WTC11 (cell line): ENCODE measurements at regions not wholly inside any gene's neighbourhood (a gene's known extent, or its start where the extent isn't known, plus 50 kb on each side); places are given as distances from the start of the nearest gene placed in this dataset.

ENCODE experiments used
- ATAC-seq: fragments of 200-7000 bp; cut with Tn5 transposase; 2 replicates; pipeline ENCODE4 v1.10.0; 2021; ENCODE audit warnings: mild to moderate bottlenecking, moderate library complexity
- CTCF ChIA-PET: fragments of 300-600 bp; sonication (Branson Sonifier 250); formaldehyde crosslinking; loops from one replicate; lab custom pipeline; 2021; ENCODE audit warnings: antibody characterized with exemption; lab: Charles Lee
- POLR2A ChIA-PET: fragments of 350-600 bp; sonication (Branson Sonifier 250); formaldehyde crosslinking; loops from one replicate; lab custom pipeline; 2021; ENCODE audit warnings: antibody characterized with exemption; lab: Charles Lee
- DNase-seq: peaks from one replicate; pipeline ENCODE4 v3.0.0; 2021; ENCODE audit warnings: low spot score
- H3K27ac Mint-ChIP-seq: 2 replicates; pipeline ENCODE4 v1.8.0; 2021; ENCODE audit warnings: mixed read lengths
- H3K27me3 Mint-ChIP-seq: 2 replicates; pipeline ENCODE4 v1.8.0; 2021; ENCODE audit warnings: low read depth, mild to moderate bottlenecking, moderate library complexity, mixed read lengths
- H3K36me3 Mint-ChIP-seq: 2 replicates; pipeline ENCODE4 v1.8.0; 2021; ENCODE audit warnings: mixed read lengths
- H3K4me1 Mint-ChIP-seq: 2 replicates; pipeline ENCODE4 v1.8.0; 2022; ENCODE audit warnings: mixed read lengths
- H3K4me3 Mint-ChIP-seq: 2 replicates; pipeline ENCODE4 v1.8.0; 2021; ENCODE audit warnings: mild to moderate bottlenecking, moderate library complexity, mixed read lengths
- H3K9me3 Mint-ChIP-seq: 2 replicates; pipeline ENCODE4 v1.8.0; 2021; ENCODE audit warnings: mixed read lengths
- CTCF ChIP-seq: fragments of 200-600 bp; IDR thresholded peaks from 2 replicates; pipeline ENCODE4 v1.8.0; 2022; ENCODE audit warnings: antibody characterized with exemption
- HMGA2 ChIP-seq: fragments of 250-450 bp; sonication (Bioruptor Pico); IDR thresholded peaks from 2 replicates; pipeline ENCODE4 v1.4.0; 2021; ENCODE audit warnings: mild to moderate bottlenecking, moderate library complexity
- NFE2L1 ChIP-seq: sonication (generic); formaldehyde crosslinking; IDR thresholded peaks from 2 replicates; pipeline ENCODE4 v1.8.1; 2023; ENCODE audit warnings: missing genetic modification reagents
- NR1H2 ChIP-seq: sonication (generic); formaldehyde crosslinking; IDR thresholded peaks from 2 replicates; pipeline ENCODE4 v1.9.0; 2021; ENCODE audit warnings: mild to moderate bottlenecking, moderate library complexity, missing genetic modification reagents
- NR3C1 ChIP-seq: sonication (generic); formaldehyde crosslinking; conservative IDR thresholded peaks from 2 replicates; pipeline ENCODE4 v1.8.1; 2023; ENCODE audit warnings: low read depth, mild to moderate bottlenecking, missing genetic modification reagents
- TEAD4 ChIP-seq: sonication (generic); formaldehyde crosslinking; IDR thresholded peaks from 2 replicates; pipeline ENCODE4 v1.8.0; 2022; ENCODE audit warnings: mild to moderate bottlenecking, missing genetic modification reagents
- ZNF138 ChIP-seq: sonication (generic); formaldehyde crosslinking; conservative IDR thresholded peaks from 2 replicates; pipeline ENCODE4 v1.8.1; 2022; ENCODE audit warnings: mild to moderate bottlenecking, moderate library complexity, missing genetic modification reagents
- ZNF232 ChIP-seq: sonication (generic); formaldehyde crosslinking; IDR thresholded peaks from 2 replicates; pipeline ENCODE4 v1.8.0; 2022; ENCODE audit warnings: mild to moderate bottlenecking, missing genetic modification reagents
- TF ChIP-seq, protein P1 (sequence below): sonication (generic); formaldehyde crosslinking; IDR thresholded peaks from 2 replicates; pipeline ENCODE4 v1.8.1; 2023; ENCODE audit warnings: mild to moderate bottlenecking, moderate library complexity, missing genetic modification reagents
- TF ChIP-seq, protein P2 (sequence below): fragments of 250-450 bp; sonication (Bioruptor Pico); IDR thresholded peaks from 2 replicates; pipeline ENCODE4 v1.8.0; 2021; ENCODE audit warnings: mild to moderate bottlenecking
- TF ChIP-seq, protein P3 (sequence below): sonication (generic); formaldehyde crosslinking; IDR thresholded peaks from 2 replicates; pipeline ENCODE4 v1.8.1; 2023; ENCODE audit warnings: mild to moderate bottlenecking, missing genetic modification reagents
- TF ChIP-seq, protein P4 (sequence below): sonication (generic); formaldehyde crosslinking; conservative IDR thresholded peaks from 2 replicates; pipeline ENCODE4 v1.8.1; 2023; ENCODE audit warnings: mild to moderate bottlenecking, low read depth, missing genetic modification reagents, moderate library complexity
- TF ChIP-seq, protein P5 (sequence below): sonication (generic); formaldehyde crosslinking; IDR thresholded peaks from 2 replicates; pipeline ENCODE4 v1.8.1; 2022; ENCODE audit warnings: low read depth, missing genetic modification reagents, borderline replicate concordance
- TF ChIP-seq, protein P6 (sequence below): sonication (generic); formaldehyde crosslinking; IDR thresholded peaks from 2 replicates; pipeline ENCODE4 v1.8.0; 2022; ENCODE audit warnings: mild to moderate bottlenecking, missing genetic modification reagents

GRCh38 chr14:105865266-105865903 lies 339.0 kb downstream of the TMEM121 start (continued):
- TF ChIP-seq, protein P1, sequence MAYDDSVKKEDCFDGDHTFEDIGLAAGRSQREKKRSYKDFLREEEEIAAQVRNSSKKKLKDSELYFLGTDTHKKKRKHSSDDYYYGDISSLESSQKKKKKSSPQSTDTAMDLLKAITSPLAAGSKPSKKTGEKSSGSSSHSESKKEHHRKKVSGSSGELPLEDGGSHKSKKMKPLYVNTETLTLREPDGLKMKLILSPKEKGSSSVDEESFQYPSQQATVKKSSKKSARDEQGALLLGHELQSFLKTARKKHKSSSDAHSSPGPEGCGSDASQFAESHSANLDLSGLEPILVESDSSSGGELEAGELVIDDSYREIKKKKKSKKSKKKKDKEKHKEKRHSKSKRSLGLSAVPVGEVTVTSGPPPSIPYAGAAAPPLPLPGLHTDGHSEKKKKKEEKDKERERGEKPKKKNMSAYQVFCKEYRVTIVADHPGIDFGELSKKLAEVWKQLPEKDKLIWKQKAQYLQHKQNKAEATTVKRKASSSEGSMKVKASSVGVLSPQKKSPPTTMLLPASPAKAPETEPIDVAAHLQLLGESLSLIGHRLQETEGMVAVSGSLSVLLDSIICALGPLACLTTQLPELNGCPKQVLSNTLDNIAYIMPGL (CRISPR knock-in tag) = no peak

DNA sequence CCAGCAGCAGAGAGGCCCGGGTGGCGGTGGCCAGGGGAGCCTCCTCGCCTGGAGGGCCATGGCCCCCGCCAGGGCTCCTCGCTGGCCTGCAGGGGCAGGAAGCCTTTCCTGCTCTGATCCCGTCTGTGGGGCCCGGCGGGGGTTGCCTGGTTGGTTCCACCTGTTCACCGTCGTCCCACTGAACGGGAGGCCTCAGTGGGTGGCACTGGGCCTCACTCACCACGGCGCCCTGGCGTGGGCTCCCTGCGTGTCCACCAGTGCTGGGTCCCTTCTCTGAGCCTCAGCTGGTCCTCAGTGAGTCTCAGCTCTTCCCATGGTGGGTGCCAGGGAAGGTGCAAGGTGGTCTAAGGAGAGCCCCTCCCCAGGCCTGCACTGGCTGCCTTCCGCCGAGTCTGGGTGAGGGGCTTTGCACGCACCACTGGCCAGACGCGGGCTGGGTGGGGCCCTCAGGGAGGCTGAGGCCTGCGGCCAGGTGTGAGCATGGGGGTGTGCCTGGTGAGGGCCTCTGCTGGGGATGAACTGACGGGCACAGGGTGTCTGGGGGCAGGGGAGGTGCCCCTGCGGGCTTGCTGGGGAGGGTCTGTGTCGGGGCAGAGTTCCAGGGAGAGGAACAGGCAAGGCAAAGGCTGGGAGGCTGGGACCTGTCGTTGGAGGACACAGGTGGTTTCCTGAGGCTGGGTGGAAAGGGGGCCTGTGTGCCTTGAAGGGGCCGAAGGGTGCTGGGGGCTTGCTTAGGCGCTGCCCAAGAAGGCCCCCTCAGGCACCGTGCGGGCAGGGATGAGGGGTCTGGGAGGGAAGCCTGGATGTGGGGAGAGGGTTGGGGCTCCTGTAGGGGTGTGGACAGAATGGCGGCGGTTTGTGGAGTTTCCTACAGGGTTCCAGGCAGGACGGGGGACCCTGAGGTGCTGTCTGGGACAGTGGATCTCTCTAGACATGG lies 339.8 kb downstream of the TMEM121 start:
- Mint-ChIP-seq H3K36me3 (peaks cover 50% of the 10 kb centered on the region), H3K4me1 (no peaks in the 10 kb centered on the region), H3K9me3 (peaks cover 48% of the 10 kb centered on the region), H3K27ac (no peak overlapping the region), H3K4me3 (no peak overlapping the region), H3K27me3 (0 out of 2 replicates have a peak, but pooled peaks cover under 1% of the 10 kb centered on the region)
- TF ChIP-seq, protein P2, sequence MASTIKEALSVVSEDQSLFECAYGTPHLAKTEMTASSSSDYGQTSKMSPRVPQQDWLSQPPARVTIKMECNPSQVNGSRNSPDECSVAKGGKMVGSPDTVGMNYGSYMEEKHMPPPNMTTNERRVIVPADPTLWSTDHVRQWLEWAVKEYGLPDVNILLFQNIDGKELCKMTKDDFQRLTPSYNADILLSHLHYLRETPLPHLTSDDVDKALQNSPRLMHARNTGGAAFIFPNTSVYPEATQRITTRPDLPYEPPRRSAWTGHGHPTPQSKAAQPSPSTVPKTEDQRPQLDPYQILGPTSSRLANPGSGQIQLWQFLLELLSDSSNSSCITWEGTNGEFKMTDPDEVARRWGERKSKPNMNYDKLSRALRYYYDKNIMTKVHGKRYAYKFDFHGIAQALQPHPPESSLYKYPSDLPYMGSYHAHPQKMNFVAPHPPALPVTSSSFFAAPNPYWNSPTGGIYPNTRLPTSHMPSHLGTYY (CRISPR knock-in tag) = no peak
- TF ChIP-seq, protein P3, sequence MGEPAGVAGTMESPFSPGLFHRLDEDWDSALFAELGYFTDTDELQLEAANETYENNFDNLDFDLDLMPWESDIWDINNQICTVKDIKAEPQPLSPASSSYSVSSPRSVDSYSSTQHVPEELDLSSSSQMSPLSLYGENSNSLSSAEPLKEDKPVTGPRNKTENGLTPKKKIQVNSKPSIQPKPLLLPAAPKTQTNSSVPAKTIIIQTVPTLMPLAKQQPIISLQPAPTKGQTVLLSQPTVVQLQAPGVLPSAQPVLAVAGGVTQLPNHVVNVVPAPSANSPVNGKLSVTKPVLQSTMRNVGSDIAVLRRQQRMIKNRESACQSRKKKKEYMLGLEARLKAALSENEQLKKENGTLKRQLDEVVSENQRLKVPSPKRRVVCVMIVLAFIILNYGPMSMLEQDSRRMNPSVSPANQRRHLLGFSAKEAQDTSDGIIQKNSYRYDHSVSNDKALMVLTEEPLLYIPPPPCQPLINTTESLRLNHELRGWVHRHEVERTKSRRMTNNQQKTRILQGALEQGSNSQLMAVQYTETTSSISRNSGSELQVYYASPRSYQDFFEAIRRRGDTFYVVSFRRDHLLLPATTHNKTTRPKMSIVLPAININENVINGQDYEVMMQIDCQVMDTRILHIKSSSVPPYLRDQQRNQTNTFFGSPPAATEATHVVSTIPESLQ (CRISPR knock-in tag) = no peak
- TF ChIP-seq, protein P4, sequence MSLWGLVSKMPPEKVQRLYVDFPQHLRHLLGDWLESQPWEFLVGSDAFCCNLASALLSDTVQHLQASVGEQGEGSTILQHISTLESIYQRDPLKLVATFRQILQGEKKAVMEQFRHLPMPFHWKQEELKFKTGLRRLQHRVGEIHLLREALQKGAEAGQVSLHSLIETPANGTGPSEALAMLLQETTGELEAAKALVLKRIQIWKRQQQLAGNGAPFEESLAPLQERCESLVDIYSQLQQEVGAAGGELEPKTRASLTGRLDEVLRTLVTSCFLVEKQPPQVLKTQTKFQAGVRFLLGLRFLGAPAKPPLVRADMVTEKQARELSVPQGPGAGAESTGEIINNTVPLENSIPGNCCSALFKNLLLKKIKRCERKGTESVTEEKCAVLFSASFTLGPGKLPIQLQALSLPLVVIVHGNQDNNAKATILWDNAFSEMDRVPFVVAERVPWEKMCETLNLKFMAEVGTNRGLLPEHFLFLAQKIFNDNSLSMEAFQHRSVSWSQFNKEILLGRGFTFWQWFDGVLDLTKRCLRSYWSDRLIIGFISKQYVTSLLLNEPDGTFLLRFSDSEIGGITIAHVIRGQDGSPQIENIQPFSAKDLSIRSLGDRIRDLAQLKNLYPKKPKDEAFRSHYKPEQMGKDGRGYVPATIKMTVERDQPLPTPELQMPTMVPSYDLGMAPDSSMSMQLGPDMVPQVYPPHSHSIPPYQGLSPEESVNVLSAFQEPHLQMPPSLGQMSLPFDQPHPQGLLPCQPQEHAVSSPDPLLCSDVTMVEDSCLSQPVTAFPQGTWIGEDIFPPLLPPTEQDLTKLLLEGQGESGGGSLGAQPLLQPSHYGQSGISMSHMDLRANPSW (CRISPR knock-in tag) = no peak
- TF ChIP-seq HMGA2 = no peak
- ATAC-seq (no peak), DNase-seq (peak; percentile 3)
- ChIA-PET CTCF (no interaction called here), POLR2A (no interaction called here)

DNA sequence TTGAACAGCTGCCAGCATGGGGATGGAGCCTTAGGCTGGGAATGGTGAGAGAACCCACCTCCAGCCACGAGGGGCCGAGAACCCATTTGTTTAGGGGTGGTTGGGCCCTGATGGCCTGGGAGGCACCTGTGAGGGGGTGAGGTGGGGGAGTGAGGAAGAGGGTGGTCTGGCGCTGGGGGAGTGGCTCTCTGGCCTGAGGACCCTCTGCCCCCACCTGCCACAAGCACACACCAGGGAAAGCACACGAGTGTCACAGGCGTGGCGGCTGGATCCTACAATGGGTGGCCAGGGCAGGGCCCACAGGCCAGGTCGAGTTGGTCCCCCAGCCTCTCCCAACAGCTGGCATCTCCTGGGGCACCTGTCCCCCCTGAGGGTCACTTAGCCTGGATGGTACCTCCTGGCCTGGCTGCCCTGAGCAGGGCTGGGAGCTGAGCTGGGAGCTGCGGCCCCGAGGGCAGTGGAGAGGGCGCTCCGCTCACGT lies 340.5 kb downstream of the TMEM121 start:
- ATAC-seq (no peak), DNase-seq (peak; percentile 1)
- H3K27me3 Mint-ChIP-seq = 0 out of 2 replicates have a peak, but pooled peaks cover 2% of the 10 kb centered on the region
- no peaks in the 10 kb centered on the region for H3K4me1 Mint-ChIP-seq
- ChIA-PET POLR2A (no interaction called here), CTCF (no interaction called here)
- H3K4me3 Mint-ChIP-seq = no peak overlapping the region
- H3K9me3 Mint-ChIP-seq = peaks cover 49% of the 10 kb centered on the region
- peaks cover 51% of the 10 kb centered on the region for H3K36me3 Mint-ChIP-seq
- H3K27ac Mint-ChIP-seq = no peak overlapping the region
- no peak for TF ChIP-seq NR1H2 (CRISPR knock-in tag)

GRCh38 chr14:105867961-105868599 lies 341.7 kb downstream of the TMEM121 start:
- Mint-ChIP-seq H3K27me3 (0 out of 2 replicates have a peak, but pooled peaks cover 2% of the 10 kb centered on the region), H3K4me1 (no peaks in the 10 kb centered on the region), H3K4me3 (no peak overlapping the region), H3K9me3 (peaks cover 49% of the 10 kb centered on the region), H3K36me3 (peaks cover 55% of the 10 kb centered on the region), H3K27ac (no peak overlapping the region)
- ChIA-PET CTCF (no interaction called here), POLR2A (no interaction called here)
- DNase-seq (peak; percentile 1), ATAC-seq (no peak)
- no peak for TF ChIP-seq CTCF
- no peak for TF ChIP-seq NR1H2 (CRISPR knock-in tag)
- no peak for TF ChIP-seq TEAD4 (CRISPR knock-in tag)
- TF ChIP-seq, protein P5, sequence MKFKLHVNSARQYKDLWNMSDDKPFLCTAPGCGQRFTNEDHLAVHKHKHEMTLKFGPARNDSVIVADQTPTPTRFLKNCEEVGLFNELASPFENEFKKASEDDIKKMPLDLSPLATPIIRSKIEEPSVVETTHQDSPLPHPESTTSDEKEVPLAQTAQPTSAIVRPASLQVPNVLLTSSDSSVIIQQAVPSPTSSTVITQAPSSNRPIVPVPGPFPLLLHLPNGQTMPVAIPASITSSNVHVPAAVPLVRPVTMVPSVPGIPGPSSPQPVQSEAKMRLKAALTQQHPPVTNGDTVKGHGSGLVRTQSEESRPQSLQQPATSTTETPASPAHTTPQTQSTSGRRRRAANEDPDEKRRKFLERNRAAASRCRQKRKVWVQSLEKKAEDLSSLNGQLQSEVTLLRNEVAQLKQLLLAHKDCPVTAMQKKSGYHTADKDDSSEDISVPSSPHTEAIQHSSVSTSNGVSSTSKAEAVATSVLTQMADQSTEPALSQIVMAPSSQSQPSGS (CRISPR knock-in tag) = no peak
- TF ChIP-seq NFE2L1 (CRISPR knock-in tag) = no peak
- TF ChIP-seq ZNF232 (CRISPR knock-in tag) = no peak
- TF ChIP-seq NR3C1 = no peak
- no peak for TF ChIP-seq HMGA2
- no peak for TF ChIP-seq ZNF138 (CRISPR knock-in tag)
- TF ChIP-seq, protein P6, sequence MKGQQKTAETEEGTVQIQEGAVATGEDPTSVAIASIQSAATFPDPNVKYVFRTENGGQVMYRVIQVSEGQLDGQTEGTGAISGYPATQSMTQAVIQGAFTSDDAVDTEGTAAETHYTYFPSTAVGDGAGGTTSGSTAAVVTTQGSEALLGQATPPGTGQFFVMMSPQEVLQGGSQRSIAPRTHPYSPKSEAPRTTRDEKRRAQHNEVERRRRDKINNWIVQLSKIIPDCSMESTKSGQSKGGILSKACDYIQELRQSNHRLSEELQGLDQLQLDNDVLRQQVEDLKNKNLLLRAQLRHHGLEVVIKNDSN (CRISPR knock-in tag) = no peak
